Activated naive CD8-positive, alpha-beta T cell (primary cell): ENCODE measurements at regions not wholly inside any gene's neighbourhood (a gene's known extent, or its start where the extent isn't known, plus 50 kb on each side); places are given as distances from the start of the nearest gene placed in this dataset.

Experiments used
- H3K27ac Mint-ChIP-seq: one replicate; pipeline ENCODE4 v1.8.0; 2021; ENCODE audit warnings: mixed read lengths
- H3K27me3 Mint-ChIP-seq: one replicate; pipeline ENCODE4 v1.8.0; 2021; ENCODE audit warnings: mixed read lengths
- H3K36me3 Mint-ChIP-seq: one replicate; pipeline ENCODE4 v1.8.0; 2021; ENCODE audit warnings: mixed read lengths
- H3K4me1 Mint-ChIP-seq: one replicate; pipeline ENCODE4 v1.8.0; 2021; ENCODE audit warnings: low read depth, mixed read lengths
- H3K4me3 Mint-ChIP-seq: one replicate; pipeline ENCODE4 v1.8.0; 2021; ENCODE audit warnings: mild to moderate bottlenecking, mixed read lengths
- H3K9me3 Mint-ChIP-seq: one replicate; pipeline ENCODE4 v1.8.0; 2021; ENCODE audit warnings: low read depth, mixed read lengths

- Mint-ChIP-seq H3K4me1 (no peaks in the 10 kb centered on the region), H3K36me3 (no peaks in the 10 kb centered on the region), H3K27me3 (peaks cover 4% of the 10 kb centered on the region), H3K27ac (no peak overlapping the region), H3K9me3 (no peaks in the 10 kb centered on the region), H3K4me3 (no peak overlapping the region)
These were observed 571.5 kb upstream of the CDH4 start for GRCh38 chr20:60680554-60680953.

GRCh38 chr20:60687213-60687612 lies 564.8 kb upstream of the CDH4 start:
- Mint-ChIP-seq H3K36me3 (no peaks in the 10 kb centered on the region), H3K9me3 (no peaks in the 10 kb centered on the region), H3K4me1 (no peaks in the 10 kb centered on the region), H3K27me3 (peaks cover 12% of the 10 kb centered on the region), H3K27ac (no peak overlapping the region), H3K4me3 (no peak overlapping the region)

- Mint-ChIP-seq H3K27me3 (peaks cover 10% of the 10 kb centered on the region), H3K27ac (no peak overlapping the region), H3K4me1 (no peaks in the 10 kb centered on the region), H3K36me3 (no peaks in the 10 kb centered on the region), H3K9me3 (no peaks in the 10 kb centered on the region), H3K4me3 (no peak overlapping the region)
These were observed 561.3 kb upstream of the CDH4 start for GRCh38 chr20:60690771-60691170.

GRCh38 chr20:60691966-60692615 lies 560.0 kb upstream of the CDH4 start:
- no peaks in the 10 kb centered on the region for H3K4me1 Mint-ChIP-seq
- no peak overlapping the region for H3K4me3 Mint-ChIP-seq
- H3K36me3 Mint-ChIP-seq, result no peaks in the 10 kb centered on the region
- H3K9me3 Mint-ChIP-seq, result no peaks in the 10 kb centered on the region
- peaks cover 10% of the 10 kb centered on the region for H3K27me3 Mint-ChIP-seq
- H3K27ac Mint-ChIP-seq, result no peak overlapping the region

GRCh38 chr20:60693496-60694133 lies 558.4 kb upstream of the CDH4 start:
- Mint-ChIP-seq H3K36me3 (no peaks in the 10 kb centered on the region), H3K9me3 (no peaks in the 10 kb centered on the region), H3K4me3 (no peak overlapping the region), H3K4me1 (no peaks in the 10 kb centered on the region), H3K27me3 (peaks cover 7% of the 10 kb centered on the region), H3K27ac (no peak overlapping the region)

GRCh38 chr20:60694763-60695162 lies 557.3 kb upstream of the CDH4 start:
- H3K27ac Mint-ChIP-seq, result no peak overlapping the region
- H3K4me3 Mint-ChIP-seq, result no peak overlapping the region

GRCh38 chr20:60695226-60696000 lies 556.6 kb upstream of the CDH4 start:
- no peaks in the 10 kb centered on the region for H3K9me3 Mint-ChIP-seq
- no peak overlapping the region for H3K27ac Mint-ChIP-seq
- no peaks in the 10 kb centered on the region for H3K4me1 Mint-ChIP-seq
- H3K36me3 Mint-ChIP-seq, result no peaks in the 10 kb centered on the region
- H3K4me3 Mint-ChIP-seq, result no peak overlapping the region
- H3K27me3 Mint-ChIP-seq, result peaks cover 9% of the 10 kb centered on the region

More at GRCh38 chr20:60694763-60695162, 557.3 kb upstream of the CDH4 start:
- Mint-ChIP-seq H3K9me3 (no peaks in the 10 kb centered on the region), H3K27me3 (peaks cover 8% of the 10 kb centered on the region), H3K4me1 (no peaks in the 10 kb centered on the region), H3K36me3 (no peaks in the 10 kb centered on the region)

GRCh38 chr20:60697252-60697651 lies 554.8 kb upstream of the CDH4 start:
- Mint-ChIP-seq H3K9me3 (no peaks in the 10 kb centered on the region), H3K4me1 (no peaks in the 10 kb centered on the region), H3K4me3 (no peak overlapping the region), H3K27ac (no peak overlapping the region), H3K27me3 (peaks cover 4% of the 10 kb centered on the region), H3K36me3 (no peaks in the 10 kb centered on the region)

GRCh38 chr20:60700728-60701127 lies 551.3 kb upstream of the CDH4 start:
- no peak overlapping the region for H3K4me3 Mint-ChIP-seq
- no peaks in the 10 kb centered on the region for H3K36me3 Mint-ChIP-seq
- no peaks in the 10 kb centered on the region for H3K4me1 Mint-ChIP-seq
- no peaks in the 10 kb centered on the region for H3K9me3 Mint-ChIP-seq
- peaks cover 8% of the 10 kb centered on the region for H3K27me3 Mint-ChIP-seq
- H3K27ac Mint-ChIP-seq, result no peak overlapping the region

- H3K4me3 Mint-ChIP-seq, result no peak overlapping the region
- H3K27me3 Mint-ChIP-seq, result peaks cover 16% of the 10 kb centered on the region
- H3K4me1 Mint-ChIP-seq, result no peaks in the 10 kb centered on the region
- H3K9me3 Mint-ChIP-seq, result peaks cover 3% of the 10 kb centered on the region
- no peak overlapping the region for H3K27ac Mint-ChIP-seq
- H3K36me3 Mint-ChIP-seq, result no peaks in the 10 kb centered on the region
These were observed 547.9 kb upstream of the CDH4 start for GRCh38 chr20:60704147-60704546.

- H3K4me3 Mint-ChIP-seq, result no peak overlapping the region
- peaks cover 6% of the 10 kb centered on the region for H3K27me3 Mint-ChIP-seq
- no peaks in the 10 kb centered on the region for H3K9me3 Mint-ChIP-seq
- no peaks in the 10 kb centered on the region for H3K36me3 Mint-ChIP-seq
- no peak overlapping the region for H3K27ac Mint-ChIP-seq
- H3K4me1 Mint-ChIP-seq, result no peaks in the 10 kb centered on the region
These were observed 538.7 kb upstream of the CDH4 start for GRCh38 chr20:60713396-60713795.

GRCh38 chr20:60715172-60715571 lies 536.9 kb upstream of the CDH4 start:
- no peaks in the 10 kb centered on the region for H3K9me3 Mint-ChIP-seq
- no peak overlapping the region for H3K27ac Mint-ChIP-seq
- H3K4me1 Mint-ChIP-seq, result no peaks in the 10 kb centered on the region
- H3K36me3 Mint-ChIP-seq, result no peaks in the 10 kb centered on the region
- peaks cover 15% of the 10 kb centered on the region for H3K27me3 Mint-ChIP-seq
- no peak overlapping the region for H3K4me3 Mint-ChIP-seq

- H3K27ac Mint-ChIP-seq, result no peak overlapping the region
- no peaks in the 10 kb centered on the region for H3K4me1 Mint-ChIP-seq
- H3K36me3 Mint-ChIP-seq, result no peaks in the 10 kb centered on the region
- peaks cover 17% of the 10 kb centered on the region for H3K27me3 Mint-ChIP-seq
- H3K4me3 Mint-ChIP-seq, result no peak overlapping the region
- no peaks in the 10 kb centered on the region for H3K9me3 Mint-ChIP-seq
These were observed 533.1 kb upstream of the CDH4 start for GRCh38 chr20:60718743-60719480.

GRCh38 chr20:60725311-60725906 lies 526.7 kb upstream of the CDH4 start:
- no peaks in the 10 kb centered on the region for H3K4me1 Mint-ChIP-seq
- no peak overlapping the region for H3K27ac Mint-ChIP-seq
- H3K27me3 Mint-ChIP-seq, result peaks cover 2% of the 10 kb centered on the region
- no peak overlapping the region for H3K4me3 Mint-ChIP-seq
- H3K9me3 Mint-ChIP-seq, result peaks cover 3% of the 10 kb centered on the region
- H3K36me3 Mint-ChIP-seq, result no peaks in the 10 kb centered on the region
